GM12891 (cell line): ENCODE measurements at regions not wholly inside any gene's neighbourhood (a gene's known extent, or its start where the extent isn't known, plus 50 kb on each side); places are given as distances from the start of the nearest gene placed in this dataset.

Experiments used
- POLR2A ChIP-seq: IDR thresholded peaks from 2 replicates; pipeline ENCODE4 v1.6.1; 2011; ENCODE audit warnings: low read depth, low read length, control low read depth
- TAF1 ChIP-seq: IDR thresholded peaks from 2 replicates; pipeline ENCODE4 v1.6.1; 2011; ENCODE audit warnings: low read depth, low read length, control low read depth

- no peak for TF ChIP-seq POLR2A
- TF ChIP-seq TAF1: no peak
These were observed 323.0 kb upstream of the PLD5 start for GRCh38 chr1:242847390-242847993.
